Right lobe of liver (tissue), 4 donors: ENCODE measurements at regions not wholly inside any gene's neighbourhood (a gene's known extent, or its start where the extent isn't known, plus 50 kb on each side); places are given as distances from the start of the nearest gene placed in this dataset.
"Not testable (repeated sequence)": the region's sequence is repeated elsewhere in the genome, so short reads cannot be mapped to it uniquely, and the experiment has no call there.

ENCODE experiments used
- CTCF ChIP-seq, 4 donors: fragments of 200-600 bp in 3 of 4; fragments of 450-650 bp in 1 of 4; IDR thresholded peaks; one replicate each; pipeline versions ENCODE4 v1.5.1 to v1.8.0; 2016 to 2022; ENCODE audit warnings: antibody characterized with exemption in 4 of 4, mild to moderate bottlenecking in 2 of 4
- POLR2A ChIP-seq: fragments of 450-650 bp; IDR thresholded peaks from one replicate; pipeline ENCODE4 v1.6.1; 2017; ENCODE audit warnings: antibody characterized with exemption, mild to moderate bottlenecking
- donor health status: DM: no; HTN: no; CAD: no.
- donor health status: DM: no; HTN: no; CAD: no.
- donor health status: DM: no; HTN: yes; CAD: no.

DNA sequence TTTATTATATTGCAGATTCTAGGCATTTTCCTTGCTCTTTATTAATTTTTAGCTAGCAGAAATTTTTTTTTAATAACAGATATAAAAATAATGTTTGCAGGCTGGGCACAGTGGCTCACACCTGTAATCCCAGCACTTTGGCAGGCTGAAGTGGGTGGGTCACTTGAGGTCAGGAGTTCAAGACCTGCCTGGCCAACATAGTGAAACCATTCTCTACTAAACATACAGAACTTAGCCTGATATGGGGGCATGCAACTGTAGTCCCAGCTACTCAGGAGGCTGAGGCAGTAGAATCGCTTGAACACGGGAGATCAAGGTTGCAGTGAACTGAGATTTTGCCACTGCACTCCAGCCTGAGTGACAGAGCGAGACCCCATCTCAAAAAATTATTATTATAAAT lies 304.6 kb upstream of the KCND2 start:
- not testable (repeated sequence) for TF ChIP-seq CTCF (IDR thresholded peaks at IDR 0.05); POLR2A
